ENCODE measurements at regions not wholly inside any gene's neighbourhood (a gene's known extent, or its start where the extent isn't known, plus 50 kb on each side); places are given as distances from the start of the nearest gene placed in this dataset.

DNA sequence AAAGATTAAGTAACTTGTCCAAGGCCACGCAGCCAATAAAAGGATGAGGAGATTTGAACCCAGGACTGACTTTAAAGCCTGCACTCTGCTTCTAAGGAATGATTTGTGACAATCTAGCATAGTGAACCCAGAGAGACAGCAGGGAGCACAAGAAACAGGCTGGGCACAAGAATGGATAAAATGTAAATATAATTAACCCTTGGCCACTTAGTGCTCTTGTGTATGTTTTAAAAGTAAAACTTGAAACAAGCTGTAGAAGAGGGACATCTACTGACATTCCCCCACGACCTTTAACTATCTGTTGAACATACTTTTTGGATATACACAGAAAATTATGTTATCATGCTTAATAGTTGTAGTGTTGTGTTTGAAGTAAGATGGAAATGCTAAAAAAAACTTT is 141.9 kb upstream of the PMFBP1 start:
- peaks cover 6% of the 10 kb centered on the region for H3K9me3 Mint-ChIP-seq
- TF ChIP-seq CTCF (IDR thresholded peaks at IDR 0.05): no peak
- H3K4me3 Mint-ChIP-seq: no peak overlapping the region
- H3K36me3 Mint-ChIP-seq (ENCODE audit: low read depth): peaks cover 20% of the 10 kb centered on the region
- DNase-seq: no peak
- no peaks in the 10 kb centered on the region for H3K27me3 Mint-ChIP-seq (ENCODE audit: insufficient read depth)
- H3K27ac Mint-ChIP-seq: no peak overlapping the region
- H3K4me1 Mint-ChIP-seq (ENCODE audit: low read depth): peaks cover 49% of the 10 kb centered on the region

DNA sequence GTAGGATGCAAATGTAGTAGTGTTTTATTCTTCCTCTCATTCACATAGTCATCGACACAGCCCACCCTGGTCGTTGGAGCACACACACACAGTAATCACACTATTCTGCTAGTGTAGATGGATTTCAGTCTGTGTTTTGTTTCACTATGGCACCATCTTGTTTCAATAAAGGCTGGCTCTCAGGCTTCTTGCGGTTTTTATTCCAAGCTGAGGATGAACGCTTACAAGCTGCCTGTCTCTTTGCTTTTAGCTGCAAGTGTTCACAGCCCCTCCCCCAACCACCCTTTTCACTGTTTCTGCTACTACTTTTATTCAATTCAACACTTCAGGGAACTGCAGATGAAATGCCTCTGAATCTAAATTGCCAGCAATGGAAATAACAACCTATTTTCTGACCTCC is 140.9 kb upstream of the PMFBP1 start:
- DNase-seq: peak; percentile 13
- H3K4me1 Mint-ChIP-seq (ENCODE audit: low read depth): peaks cover 48% of the 10 kb centered on the region
- H3K9me3 Mint-ChIP-seq: peaks cover 9% of the 10 kb centered on the region; the same call in 1 of the 2 replicates
- H3K36me3 Mint-ChIP-seq (ENCODE audit: low read depth): peaks cover 27% of the 10 kb centered on the region
- peak overlapping the region; percentile 41; the same call in 1 of the 2 replicates for H3K4me3 Mint-ChIP-seq
- H3K27ac Mint-ChIP-seq: peak overlapping the region; percentile 47; the same call in 1 of the 2 replicates
- no peak for TF ChIP-seq CTCF (IDR thresholded peaks at IDR 0.05)
- no peaks in the 10 kb centered on the region for H3K27me3 Mint-ChIP-seq (ENCODE audit: insufficient read depth)

GRCh38 chr16:72311426-72311825 is 139.5 kb upstream of the PMFBP1 start:
- H3K4me3 Mint-ChIP-seq: no peak overlapping the region
- H3K36me3 Mint-ChIP-seq (ENCODE audit: low read depth): peaks cover 27% of the 10 kb centered on the region
- no peak overlapping the region for H3K27ac Mint-ChIP-seq
- H3K27me3 Mint-ChIP-seq (ENCODE audit: insufficient read depth): no peaks in the 10 kb centered on the region
- H3K9me3 Mint-ChIP-seq: peaks cover 9% of the 10 kb centered on the region; the same call in 1 of the 2 replicates
- TF ChIP-seq CTCF (IDR thresholded peaks at IDR 0.05): no peak
- peaks cover 34% of the 10 kb centered on the region for H3K4me1 Mint-ChIP-seq (ENCODE audit: low read depth)
- DNase-seq: peak; percentile 27

DNA sequence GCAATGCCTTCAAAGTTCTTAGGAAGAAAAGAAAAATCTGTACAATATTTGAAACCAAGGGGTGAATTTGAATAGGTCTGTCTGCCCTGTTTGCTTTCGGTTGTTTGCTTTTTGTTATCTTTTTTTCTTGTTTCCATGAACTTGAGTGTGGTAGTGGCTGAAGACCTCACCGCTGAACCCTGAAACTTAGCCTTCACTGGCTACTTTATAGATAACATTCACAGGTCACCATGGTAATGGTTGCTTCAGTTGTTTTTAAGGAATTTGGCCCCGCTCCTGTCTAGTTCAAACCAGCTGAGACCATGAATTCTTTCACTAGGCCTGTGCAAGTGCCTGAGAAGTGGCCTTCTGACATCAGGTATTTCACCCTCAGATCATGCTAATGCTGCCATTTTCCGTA is 137.0 kb upstream of the PMFBP1 start:
- Mint-ChIP-seq H3K4me3 (no peak overlapping the region), H3K27me3 (ENCODE audit: insufficient read depth) (no peaks in the 10 kb centered on the region), H3K4me1 (ENCODE audit: low read depth) (peaks cover 30% of the 10 kb centered on the region), H3K9me3 (peaks cover 14% of the 10 kb centered on the region), H3K27ac (no peak overlapping the region), H3K36me3 (ENCODE audit: low read depth) (peaks cover 32% of the 10 kb centered on the region)
- no peak for TF ChIP-seq CTCF (IDR thresholded peaks at IDR 0.05)
- DNase-seq: no peak

- no peak for DNase-seq
- H3K9me3 Mint-ChIP-seq: peaks cover 14% of the 10 kb centered on the region
- H3K27ac Mint-ChIP-seq: no peak overlapping the region
- no peaks in the 10 kb centered on the region for H3K27me3 Mint-ChIP-seq (ENCODE audit: insufficient read depth)
- TF ChIP-seq CTCF (IDR thresholded peaks at IDR 0.05): no peak
- H3K36me3 Mint-ChIP-seq (ENCODE audit: low read depth): peaks cover 32% of the 10 kb centered on the region
- no peak overlapping the region for H3K4me3 Mint-ChIP-seq
- H3K4me1 Mint-ChIP-seq (ENCODE audit: low read depth): peaks cover 24% of the 10 kb centered on the region
Observed at GRCh38 chr16:72308396-72308795, 136.4 kb upstream of the PMFBP1 start.

DNA sequence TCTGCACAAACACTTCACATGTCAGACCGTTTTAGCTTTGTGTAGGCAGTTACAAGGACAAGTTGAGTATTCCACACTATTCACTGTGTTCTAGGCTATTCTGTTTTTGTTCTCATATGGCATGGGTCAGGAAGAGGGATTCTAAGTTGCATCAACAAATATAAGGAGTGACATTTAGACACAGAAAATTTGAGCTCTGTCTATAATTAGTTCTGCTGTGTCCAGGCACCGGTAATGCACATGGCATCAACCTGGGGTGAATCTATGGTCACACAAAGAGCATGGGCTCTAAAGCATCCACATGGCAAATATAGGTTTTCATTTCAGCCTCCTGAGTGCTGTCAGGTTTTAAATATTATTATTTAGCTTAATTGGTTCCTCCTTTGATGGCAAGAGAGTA is 130.4 kb upstream of the PMFBP1 start:
- H3K27me3 Mint-ChIP-seq (ENCODE audit: insufficient read depth): no peaks in the 10 kb centered on the region
- H3K4me3 Mint-ChIP-seq: no peak overlapping the region
- no peaks in the 10 kb centered on the region for H3K4me1 Mint-ChIP-seq (ENCODE audit: low read depth)
- no peak overlapping the region for H3K27ac Mint-ChIP-seq
- TF ChIP-seq CTCF (IDR thresholded peaks at IDR 0.05): no peak
- peaks cover 4% of the 10 kb centered on the region; the same call in 1 of the 2 replicates for H3K36me3 Mint-ChIP-seq (ENCODE audit: low read depth)
- no peak for DNase-seq
- peaks cover 5% of the 10 kb centered on the region for H3K9me3 Mint-ChIP-seq

Measured in HFFc6 (cell line).